SK-N-SH (cell line): ENCODE measurements at regions not wholly inside any gene's neighbourhood (a gene's known extent, or its start where the extent isn't known, plus 50 kb on each side); places are given as distances from the start of the nearest gene placed in this dataset.

Experiments
- CTCF ChIA-PET: fragments of 300-600, 350-600 bp; formaldehyde crosslinking; extraction: SDS; loops from one replicate; lab custom pipeline; 2021; lab: Yijun Ruan, JAX
- POLR2A ChIA-PET: fragments of 350-600 bp; sonication (Branson Sonifier 250); formaldehyde crosslinking; extraction: SDS; loops from one replicate; lab custom pipeline; 2020; ENCODE audit warnings: antibody characterized with exemption, inconsistent platforms; lab: Yijun Ruan, JAX
- DNase-seq: peaks from one replicate; pipeline ENCODE4 v3.0.0; 2012
- H2AFZ ChIP-seq: fragments of 200-600 bp; sonication (generic); 2 replicates; pipeline ENCODE4 v1.8.1; 2016; ENCODE audit warnings: antibody characterized with exemption, mild to moderate bottlenecking, low read depth
- H3F3A ChIP-seq: fragments of 200-600 bp; sonication (generic); replicated peaks from 2 replicates; pipeline ENCODE3; 2016; ENCODE audit warnings: antibody characterized with exemption, mild to moderate bottlenecking; ENCODE audit not compliant: insufficient read depth
- H3K27ac ChIP-seq, 2 experiments: fragments of 200-500 bp in 1 of 2; fragments of 200-600 bp in 1 of 2; sonication (Bioruptor generic) in 1 of 2; sonication (generic), shearing (Covaris generic) in 1 of 2; 2 replicates each; pipeline versions ENCODE4 v1.5.1 to v1.6.1; 2014 to 2016; ENCODE audit warnings: low read depth in 2 of 2, inconsistent platforms in 1 of 2, low read length in 1 of 2, mild to moderate bottlenecking in 1 of 2, mixed read lengths in 1 of 2
- H3K27me3 ChIP-seq: fragments of 200-600 bp; sonication (generic), shearing (Covaris generic); 2 replicates; pipeline ENCODE4 v1.6.1; 2016; ENCODE audit warnings: mixed run types; ENCODE audit not compliant: insufficient read depth
- H3K36me3 ChIP-seq, 2 experiments: fragments of 200-500 bp in 1 of 2; fragments of 200-600 bp in 1 of 2; sonication (Bioruptor generic) in 1 of 2; sonication (generic) in 1 of 2; replicated peaks in 1 of 2; 2 replicates each; pipeline versions ENCODE3 to v1.5.1; 2014 to 2016; ENCODE audit warnings: low read length in 1 of 2, mild to moderate bottlenecking in 1 of 2; ENCODE audit not compliant: insufficient read depth in 2 of 2, control insufficient read depth in 1 of 2
- H3K4me1 ChIP-seq, 2 experiments: fragments of 200-500 bp in 1 of 2; fragments of 200-600 bp in 1 of 2; sonication (Bioruptor generic) in 1 of 2; sonication (generic), shearing (Covaris generic) in 1 of 2; 2 replicates each; pipeline versions ENCODE4 v1.5.1 to v1.6.1; 2014 to 2016; ENCODE audit warnings: low read depth in 1 of 2, low read length in 1 of 2, mixed run types in 1 of 2; ENCODE audit not compliant: insufficient read depth in 2 of 2, control insufficient read depth in 1 of 2
- H3K4me2 ChIP-seq: fragments of 200-600 bp; sonication (generic), shearing (Covaris generic); 2 replicates; pipeline ENCODE4 v1.6.1; 2017; ENCODE audit warnings: mixed run types
- H3K4me3 ChIP-seq, 2 experiments: fragments of 200-500 bp in 1 of 2; fragments of 200-600 bp in 1 of 2; sonication (Bioruptor generic) in 1 of 2; sonication (generic), shearing (Covaris generic) in 1 of 2; 2 replicates each; pipeline versions ENCODE4 v1.5.1 to v1.8.1; 2014 to 2016; ENCODE audit warnings: low read depth in 2 of 2, inconsistent platforms in 1 of 2, low read length in 1 of 2, mild to moderate bottlenecking in 1 of 2, mixed read lengths in 1 of 2, moderate library complexity in 1 of 2
- H3K79me2 ChIP-seq: fragments of 200-600 bp; sonication (generic); 2 replicates; pipeline ENCODE4 v1.8.1; 2017; ENCODE audit warnings: mild to moderate bottlenecking; ENCODE audit not compliant: insufficient read depth
- H3K9ac ChIP-seq: fragments of 200-600 bp; sonication (generic); 2 replicates; pipeline ENCODE4 v1.6.1; 2017; ENCODE audit warnings: mixed run types
- H3K9me2 ChIP-seq: fragments of 200-600 bp; sonication (generic); 2 replicates; pipeline ENCODE4 v1.6.1; 2017; ENCODE audit warnings: mixed run types
- H3K9me3 ChIP-seq: fragments of 200-600 bp; sonication (generic); 2 replicates; pipeline ENCODE4 v1.6.1; 2017; ENCODE audit warnings: mixed run types, mild to moderate bottlenecking, moderate library complexity
- H4K20me1 ChIP-seq: fragments of 200-600 bp; sonication (generic); 2 replicates; pipeline ENCODE4 v1.6.1; 2017; ENCODE audit warnings: mild to moderate bottlenecking, mixed run types; ENCODE audit not compliant: insufficient read depth
- ELF1 ChIP-seq: IDR thresholded peaks from 2 replicates; pipeline ENCODE4 v1.4.0; 2012
- EZH2phosphoT487 ChIP-seq: fragments of 200-600 bp; sonication (generic); IDR thresholded peaks from 2 replicates; pipeline ENCODE4 v1.6.1; 2017; ENCODE audit warnings: low read depth, mixed run types, mild to moderate bottlenecking, antibody characterized with exemption, moderate library complexity, borderline replicate concordance
- GATA2 ChIP-seq: sonication (generic); formaldehyde crosslinking; IDR thresholded peaks from 2 replicates; pipeline ENCODE4 v1.5.0; 2020; ENCODE audit warnings: mild to moderate bottlenecking, missing genetic modification reagents
- JUND ChIP-seq: IDR thresholded peaks from 2 replicates; pipeline ENCODE4 v1.4.0; 2012
- MEF2A ChIP-seq: IDR thresholded peaks from 2 replicates; pipeline ENCODE4 v1.4.0; 2012; ENCODE audit warnings: low read depth, borderline replicate concordance
- MXI1 ChIP-seq: IDR thresholded peaks from 2 replicates; pipeline ENCODE4 v1.6.1; 2012; ENCODE audit warnings: mild to moderate bottlenecking, low read depth, low read length, improper control_type of control experiment
- NFIC ChIP-seq: IDR thresholded peaks from 2 replicates; pipeline ENCODE4 v1.4.0; 2012; ENCODE audit warnings: borderline replicate concordance
- RCOR1 ChIP-seq: fragments of 150-350 bp; IDR thresholded peaks from 2 replicates; pipeline ENCODE4 v1.6.1; 2017; ENCODE audit warnings: antibody characterized with exemption, low read length
- RXRA ChIP-seq: IDR thresholded peaks from 2 replicates; pipeline ENCODE4 v1.4.0; 2012; ENCODE audit warnings: low read depth, mild to moderate bottlenecking, borderline replicate concordance
- SMC3 ChIP-seq: IDR thresholded peaks from 2 replicates; pipeline ENCODE4 v1.6.1; 2012; ENCODE audit warnings: low read depth, low read length, improper control_type of control experiment
- TCF12 ChIP-seq: IDR thresholded peaks from 2 replicates; pipeline ENCODE4 v1.4.0; 2012
- TEAD4 ChIP-seq: IDR thresholded peaks from 2 replicates; pipeline ENCODE4 v1.4.0; 2012; ENCODE audit warnings: mild to moderate bottlenecking, borderline replicate concordance; ENCODE audit not compliant: insufficient read depth
- WGBS: methylation state at CpG from one replicate; pipeline ENCODE4 v1.1.6; 2017; ENCODE audit warnings: low lambda C conversion rate; 5-methylcytosine and 5-hydroxymethylcytosine counted together
- TF ChIP-seq, protein P1 (sequence below): IDR thresholded peaks from 2 replicates; pipeline ENCODE4 v1.4.0; 2012; ENCODE audit warnings: low read depth, borderline replicate concordance
- TF ChIP-seq, protein P2 (sequence below): IDR thresholded peaks from 2 replicates; pipeline ENCODE4 v1.4.0; 2012; ENCODE audit warnings: low read depth
- TF ChIP-seq, protein P3 (sequence below): fragments of 150-350 bp; IDR thresholded peaks from 2 replicates; pipeline ENCODE4 v1.6.1; 2016; ENCODE audit warnings: mild to moderate bottlenecking, low read depth, low read length
- TF ChIP-seq, protein P4 (sequence below): fragments of 200-600 bp; sonication (generic); IDR thresholded peaks from 2 replicates; pipeline ENCODE4 v1.6.1; 2017; ENCODE audit warnings: antibody characterized with exemption, mild to moderate bottlenecking, moderate library complexity
- TF ChIP-seq, protein P5 (sequence below): IDR thresholded peaks from 2 replicates; pipeline ENCODE4 v1.4.0; 2012; ENCODE audit warnings: low read depth, borderline replicate concordance
- TF ChIP-seq, protein P6 (sequence below): IDR thresholded peaks from 2 replicates; pipeline ENCODE4 v1.6.1; 2012; ENCODE audit warnings: mild to moderate bottlenecking, low read depth, low read length, moderate library complexity

DNA sequence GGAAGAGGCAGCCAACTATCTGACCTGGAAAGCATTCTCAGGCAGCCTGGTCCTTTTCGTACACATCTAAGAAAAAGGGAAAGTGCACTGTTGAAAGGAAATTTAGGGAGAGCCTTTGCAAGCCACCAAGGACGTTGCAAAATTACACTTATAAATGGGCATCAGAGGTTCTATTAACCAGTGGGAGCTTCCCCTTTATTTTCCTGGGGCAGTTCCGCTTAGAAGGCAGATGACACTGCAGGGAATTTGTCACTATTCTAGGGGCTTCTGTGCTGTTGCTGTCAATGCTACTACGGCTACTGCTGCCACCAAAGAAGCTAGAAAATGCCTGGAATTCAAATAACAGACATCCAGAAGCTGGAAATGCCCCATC is 79.6 kb upstream of the AUTS2 start:
- no peak overlapping the region for H2AFZ ChIP-seq
- 0 out of 2 replicates have a peak, but pooled peaks cover 3% of the 10 kb centered on the region for H3K9me2 ChIP-seq
- no peaks in the 10 kb centered on the region for H4K20me1 ChIP-seq
- H3K9ac ChIP-seq: no peak overlapping the region
- no peaks in the 10 kb centered on the region; the same call in none of the 2 replicates for H3K27me3 ChIP-seq
- CTCF ChIA-PET: interaction anchor here (0.7 to 1.3 kb wide), 3 partner anchors 9 to 23 kb away, joined by 3 to 4 read pairs (median 3); no protein-coding TSS in a partner anchor
- H3K4me3 ChIP-seq: no peak overlapping the region
- 29% methylated on average over 4 of the region's 4 CpGs for WGBS
- no peak overlapping the region for H3K4me2 ChIP-seq
- H3K79me2 ChIP-seq: no peaks in the 10 kb centered on the region
- no peak for TF ChIP-seq ELF1
- TF ChIP-seq RCOR1: no peak
- TF ChIP-seq RXRA: no peak
- no peak for TF ChIP-seq JUND
- TF ChIP-seq TEAD4: no peak
- TF ChIP-seq, protein P1, sequence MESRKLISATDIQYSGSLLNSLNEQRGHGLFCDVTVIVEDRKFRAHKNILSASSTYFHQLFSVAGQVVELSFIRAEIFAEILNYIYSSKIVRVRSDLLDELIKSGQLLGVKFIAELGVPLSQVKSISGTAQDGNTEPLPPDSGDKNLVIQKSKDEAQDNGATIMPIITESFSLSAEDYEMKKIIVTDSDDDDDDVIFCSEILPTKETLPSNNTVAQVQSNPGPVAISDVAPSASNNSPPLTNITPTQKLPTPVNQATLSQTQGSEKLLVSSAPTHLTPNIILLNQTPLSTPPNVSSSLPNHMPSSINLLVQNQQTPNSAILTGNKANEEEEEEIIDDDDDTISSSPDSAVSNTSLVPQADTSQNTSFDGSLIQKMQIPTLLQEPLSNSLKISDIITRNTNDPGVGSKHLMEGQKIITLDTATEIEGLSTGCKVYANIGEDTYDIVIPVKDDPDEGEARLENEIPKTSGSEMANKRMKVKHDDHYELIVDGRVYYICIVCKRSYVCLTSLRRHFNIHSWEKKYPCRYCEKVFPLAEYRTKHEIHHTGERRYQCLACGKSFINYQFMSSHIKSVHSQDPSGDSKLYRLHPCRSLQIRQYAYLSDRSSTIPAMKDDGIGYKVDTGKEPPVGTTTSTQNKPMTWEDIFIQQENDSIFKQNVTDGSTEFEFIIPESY: no peak
- no peak for TF ChIP-seq TCF12
- TF ChIP-seq, protein P2, sequence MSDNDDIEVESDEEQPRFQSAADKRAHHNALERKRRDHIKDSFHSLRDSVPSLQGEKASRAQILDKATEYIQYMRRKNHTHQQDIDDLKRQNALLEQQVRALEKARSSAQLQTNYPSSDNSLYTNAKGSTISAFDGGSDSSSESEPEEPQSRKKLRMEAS: no peak
- TF ChIP-seq, protein P3, sequence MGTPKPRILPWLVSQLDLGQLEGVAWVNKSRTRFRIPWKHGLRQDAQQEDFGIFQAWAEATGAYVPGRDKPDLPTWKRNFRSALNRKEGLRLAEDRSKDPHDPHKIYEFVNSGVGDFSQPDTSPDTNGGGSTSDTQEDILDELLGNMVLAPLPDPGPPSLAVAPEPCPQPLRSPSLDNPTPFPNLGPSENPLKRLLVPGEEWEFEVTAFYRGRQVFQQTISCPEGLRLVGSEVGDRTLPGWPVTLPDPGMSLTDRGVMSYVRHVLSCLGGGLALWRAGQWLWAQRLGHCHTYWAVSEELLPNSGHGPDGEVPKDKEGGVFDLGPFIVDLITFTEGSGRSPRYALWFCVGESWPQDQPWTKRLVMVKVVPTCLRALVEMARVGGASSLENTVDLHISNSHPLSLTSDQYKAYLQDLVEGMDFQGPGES: no peak
- TF ChIP-seq EZH2phosphoT487: no peak
- no peak for TF ChIP-seq MXI1
- TF ChIP-seq, protein P4, sequence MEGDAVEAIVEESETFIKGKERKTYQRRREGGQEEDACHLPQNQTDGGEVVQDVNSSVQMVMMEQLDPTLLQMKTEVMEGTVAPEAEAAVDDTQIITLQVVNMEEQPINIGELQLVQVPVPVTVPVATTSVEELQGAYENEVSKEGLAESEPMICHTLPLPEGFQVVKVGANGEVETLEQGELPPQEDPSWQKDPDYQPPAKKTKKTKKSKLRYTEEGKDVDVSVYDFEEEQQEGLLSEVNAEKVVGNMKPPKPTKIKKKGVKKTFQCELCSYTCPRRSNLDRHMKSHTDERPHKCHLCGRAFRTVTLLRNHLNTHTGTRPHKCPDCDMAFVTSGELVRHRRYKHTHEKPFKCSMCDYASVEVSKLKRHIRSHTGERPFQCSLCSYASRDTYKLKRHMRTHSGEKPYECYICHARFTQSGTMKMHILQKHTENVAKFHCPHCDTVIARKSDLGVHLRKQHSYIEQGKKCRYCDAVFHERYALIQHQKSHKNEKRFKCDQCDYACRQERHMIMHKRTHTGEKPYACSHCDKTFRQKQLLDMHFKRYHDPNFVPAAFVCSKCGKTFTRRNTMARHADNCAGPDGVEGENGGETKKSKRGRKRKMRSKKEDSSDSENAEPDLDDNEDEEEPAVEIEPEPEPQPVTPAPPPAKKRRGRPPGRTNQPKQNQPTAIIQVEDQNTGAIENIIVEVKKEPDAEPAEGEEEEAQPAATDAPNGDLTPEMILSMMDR: no peak
- no peak for TF ChIP-seq NFIC
- TF ChIP-seq, protein P5, sequence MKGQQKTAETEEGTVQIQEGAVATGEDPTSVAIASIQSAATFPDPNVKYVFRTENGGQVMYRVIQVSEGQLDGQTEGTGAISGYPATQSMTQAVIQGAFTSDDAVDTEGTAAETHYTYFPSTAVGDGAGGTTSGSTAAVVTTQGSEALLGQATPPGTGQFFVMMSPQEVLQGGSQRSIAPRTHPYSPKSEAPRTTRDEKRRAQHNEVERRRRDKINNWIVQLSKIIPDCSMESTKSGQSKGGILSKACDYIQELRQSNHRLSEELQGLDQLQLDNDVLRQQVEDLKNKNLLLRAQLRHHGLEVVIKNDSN: no peak
- TF ChIP-seq SMC3: no peak
- TF ChIP-seq MEF2A: no peak
- TF ChIP-seq, protein P6, sequence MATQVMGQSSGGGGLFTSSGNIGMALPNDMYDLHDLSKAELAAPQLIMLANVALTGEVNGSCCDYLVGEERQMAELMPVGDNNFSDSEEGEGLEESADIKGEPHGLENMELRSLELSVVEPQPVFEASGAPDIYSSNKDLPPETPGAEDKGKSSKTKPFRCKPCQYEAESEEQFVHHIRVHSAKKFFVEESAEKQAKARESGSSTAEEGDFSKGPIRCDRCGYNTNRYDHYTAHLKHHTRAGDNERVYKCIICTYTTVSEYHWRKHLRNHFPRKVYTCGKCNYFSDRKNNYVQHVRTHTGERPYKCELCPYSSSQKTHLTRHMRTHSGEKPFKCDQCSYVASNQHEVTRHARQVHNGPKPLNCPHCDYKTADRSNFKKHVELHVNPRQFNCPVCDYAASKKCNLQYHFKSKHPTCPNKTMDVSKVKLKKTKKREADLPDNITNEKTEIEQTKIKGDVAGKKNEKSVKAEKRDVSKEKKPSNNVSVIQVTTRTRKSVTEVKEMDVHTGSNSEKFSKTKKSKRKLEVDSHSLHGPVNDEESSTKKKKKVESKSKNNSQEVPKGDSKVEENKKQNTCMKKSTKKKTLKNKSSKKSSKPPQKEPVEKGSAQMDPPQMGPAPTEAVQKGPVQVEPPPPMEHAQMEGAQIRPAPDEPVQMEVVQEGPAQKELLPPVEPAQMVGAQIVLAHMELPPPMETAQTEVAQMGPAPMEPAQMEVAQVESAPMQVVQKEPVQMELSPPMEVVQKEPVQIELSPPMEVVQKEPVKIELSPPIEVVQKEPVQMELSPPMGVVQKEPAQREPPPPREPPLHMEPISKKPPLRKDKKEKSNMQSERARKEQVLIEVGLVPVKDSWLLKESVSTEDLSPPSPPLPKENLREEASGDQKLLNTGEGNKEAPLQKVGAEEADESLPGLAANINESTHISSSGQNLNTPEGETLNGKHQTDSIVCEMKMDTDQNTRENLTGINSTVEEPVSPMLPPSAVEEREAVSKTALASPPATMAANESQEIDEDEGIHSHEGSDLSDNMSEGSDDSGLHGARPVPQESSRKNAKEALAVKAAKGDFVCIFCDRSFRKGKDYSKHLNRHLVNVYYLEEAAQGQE: no peak
- no peak for TF ChIP-seq GATA2 (CRISPR knock-in tag)
- POLR2A ChIA-PET: no interaction called here
- H3K4me1 ChIP-seq: peaks cover 0 to 5% of the 10 kb centered on the region in 2 experiments; a peak in 1 of 4 replicates
- H3K36me3 ChIP-seq: no peaks in the 10 kb centered on the region
- H3F3A ChIP-seq: no peaks in the 10 kb centered on the region
- DNase-seq: no peak
- H3K27ac ChIP-seq: no peak overlapping the region; a peak in 1 of 4 replicates
- H3K9me3 ChIP-seq: no peaks in the 10 kb centered on the region
